Osteoblast (primary cell): ENCODE measurements at regions not wholly inside any gene's neighbourhood (a gene's known extent, or its start where the extent isn't known, plus 50 kb on each side); places are given as distances from the start of the nearest gene placed in this dataset.

ENCODE experiments used
- DNase-seq: peaks from one replicate; pipeline ENCODE4 v3.0.0; 2011; ENCODE audit warnings: low spot score, mixed read lengths; ENCODE audit not compliant: insufficient read length; ENCODE audit errors: missing footprints
- H2AFZ ChIP-seq: 2 replicates; pipeline ENCODE4 v1.6.0; 2011; ENCODE audit warnings: mild to moderate bottlenecking, low read length
- H3K27ac ChIP-seq: 2 replicates; pipeline ENCODE4 v1.5.1; 2011; ENCODE audit warnings: mild to moderate bottlenecking, low read depth, low read length, moderate library complexity
- H3K27me3 ChIP-seq: 2 replicates; pipeline ENCODE4 v1.6.0; 2012; ENCODE audit warnings: mild to moderate bottlenecking, control low read depth, inconsistent platforms, low read length, moderate library complexity; ENCODE audit not compliant: insufficient read depth
- H3K36me3 ChIP-seq: 2 replicates; pipeline ENCODE4 v1.5.1; 2011; ENCODE audit warnings: mild to moderate bottlenecking, low read length, control low read depth, moderate library complexity; ENCODE audit not compliant: insufficient read depth
- H3K4me1 ChIP-seq: 2 replicates; pipeline ENCODE4 v1.5.1; 2011; ENCODE audit warnings: mild to moderate bottlenecking, low read length, control low read depth, moderate library complexity; ENCODE audit not compliant: insufficient read depth
- H3K4me2 ChIP-seq: 2 replicates; pipeline ENCODE4 v1.6.0; 2011; ENCODE audit warnings: mild to moderate bottlenecking, low read length; ENCODE audit not compliant: insufficient read depth
- H3K4me3 ChIP-seq: fragments of 200-600 bp; sonication (generic); 3 replicates; pipeline ENCODE4 v1.5.1; 2012; ENCODE audit warnings: mild to moderate bottlenecking, low read length, inconsistent platforms; ENCODE audit not compliant: insufficient read depth
- H3K79me2 ChIP-seq: 2 replicates; pipeline ENCODE4 v1.6.0; 2012; ENCODE audit warnings: mild to moderate bottlenecking, low read length, control low read depth, inconsistent platforms; ENCODE audit not compliant: insufficient read depth
- H3K9me3 ChIP-seq: 2 replicates; pipeline ENCODE4 v1.5.1; 2011; ENCODE audit warnings: low read depth, low read length, control low read depth
- H4K20me1 ChIP-seq: 2 replicates; pipeline ENCODE4 v1.6.0; 2012; ENCODE audit warnings: mild to moderate bottlenecking, low read length, control low read depth; ENCODE audit not compliant: insufficient read depth
- CTCF ChIP-seq: IDR thresholded peaks from 2 replicates; pipeline ENCODE4 v1.5.1; 2011; ENCODE audit warnings: mild to moderate bottlenecking, low read depth, low read length, moderate library complexity; ENCODE audit errors: extremely low read depth

- Histone ChIP-seq H3K79me2 (no peaks in the 10 kb centered on the region), H3K4me2 (no peak overlapping the region), H3K9me3 (no peaks in the 10 kb centered on the region), H2AFZ (no peak overlapping the region), H4K20me1 (no peaks in the 10 kb centered on the region), H3K27ac (no peak overlapping the region), H3K36me3 (no peaks in the 10 kb centered on the region), H3K4me3 (no peak overlapping the region), H3K27me3 (no peaks in the 10 kb centered on the region), H3K4me1 (peaks cover 4% of the 10 kb centered on the region)
- TF ChIP-seq CTCF = no peak
- DNase-seq = no peak
Observed at GRCh38 chr3:24042174-24043059, 97.3 kb downstream of the NR1D2 start.

- H3K36me3 ChIP-seq = no peaks in the 10 kb centered on the region
- no peaks in the 10 kb centered on the region for H3K79me2 ChIP-seq
- no peak overlapping the region for H3K4me2 ChIP-seq
- peaks cover 11% of the 10 kb centered on the region for H3K4me1 ChIP-seq
- H3K27ac ChIP-seq = no peak overlapping the region
- H4K20me1 ChIP-seq = no peaks in the 10 kb centered on the region
- H2AFZ ChIP-seq = no peak overlapping the region
- H3K27me3 ChIP-seq = no peaks in the 10 kb centered on the region
- no peak overlapping the region for H3K4me3 ChIP-seq
- no peak for DNase-seq
- TF ChIP-seq CTCF = no peak
- no peaks in the 10 kb centered on the region for H3K9me3 ChIP-seq
Observed at GRCh38 chr3:24043168-24043567, 98.1 kb downstream of the NR1D2 start.

- TF ChIP-seq CTCF = no peak
- no peak overlapping the region for H2AFZ ChIP-seq
Observed at GRCh38 chr3:24043985-24044384, 98.9 kb downstream of the NR1D2 start.

GRCh38 chr3:24046214-24046613 is 101.1 kb downstream of the NR1D2 start:
- Histone ChIP-seq H3K36me3 (no peaks in the 10 kb centered on the region), H3K27me3 (no peaks in the 10 kb centered on the region), H3K9me3 (no peaks in the 10 kb centered on the region), H3K79me2 (no peaks in the 10 kb centered on the region), H3K4me3 (no peak overlapping the region), H3K4me2 (no peak overlapping the region), H3K27ac (no peak overlapping the region), H3K4me1 (peaks cover 16% of the 10 kb centered on the region), H2AFZ (no peak overlapping the region), H4K20me1 (no peaks in the 10 kb centered on the region)
- no peak for TF ChIP-seq CTCF
- no peak for DNase-seq

More at GRCh38 chr3:24043985-24044384, 98.9 kb downstream of the NR1D2 start:
- Histone ChIP-seq H3K79me2 (no peaks in the 10 kb centered on the region), H3K9me3 (no peaks in the 10 kb centered on the region), H4K20me1 (no peaks in the 10 kb centered on the region), H3K27me3 (no peaks in the 10 kb centered on the region), H3K27ac (no peak overlapping the region), H3K4me1 (peaks cover 16% of the 10 kb centered on the region), H3K4me2 (no peak overlapping the region), H3K4me3 (no peak overlapping the region), H3K36me3 (no peaks in the 10 kb centered on the region)
- DNase-seq = no peak
